Natural killer cell (primary cell): ENCODE measurements at regions not wholly inside any gene's neighbourhood (a gene's known extent, or its start where the extent isn't known, plus 50 kb on each side); places are given as distances from the start of the nearest gene placed in this dataset.
"Not testable (repeated sequence)": the region's sequence is repeated elsewhere in the genome, so short reads cannot be mapped to it uniquely, and the experiment has no call there.

Experiments
- ATAC-seq, 3 donors: fragments of 150-1000 bp in 2 of 3; fragments of 200-7000 bp in 1 of 3; cut with Tn5 transposase; 1 replicate in 1 of 3; 2 replicates in 2 of 3; pipeline ENCODE4 v1.10.0; 2021; ENCODE audit warnings: mild to moderate bottlenecking in 2 of 3, moderate library complexity in 2 of 3
- DNase-seq, 2 donors: peaks; one replicate each; pipeline versions ENCODE4 v3.0.0 to v3.0.0-alpha.2; 2013 to 2021; ENCODE audit warnings: mixed read lengths in 1 of 2
- H3K27ac ChIP-seq: one replicate; pipeline ENCODE4 v1.5.1; 2013; ENCODE audit warnings: mild to moderate bottlenecking, low read length
- H3K27me3 ChIP-seq: one replicate; pipeline ENCODE4 v1.6.1; 2013; ENCODE audit warnings: low read length; ENCODE audit not compliant: control insufficient read depth, insufficient read depth
- H3K36me3 ChIP-seq: one replicate; pipeline ENCODE4 v1.6.1; 2013; ENCODE audit warnings: low read length; ENCODE audit not compliant: control insufficient read depth, insufficient read depth
- H3K4me1 ChIP-seq: one replicate; pipeline ENCODE4 v1.6.1; 2013; ENCODE audit warnings: low read length; ENCODE audit not compliant: control insufficient read depth, insufficient read depth
- H3K4me3 ChIP-seq: one replicate; pipeline ENCODE4 v1.5.1; 2013; ENCODE audit warnings: low read length
- H3K9me3 ChIP-seq: one replicate; pipeline ENCODE4 v1.6.1; 2013; ENCODE audit warnings: low read length; ENCODE audit not compliant: control insufficient read depth, insufficient read depth
- H3K27ac Mint-ChIP-seq, 2 donors: one replicate each; pipeline ENCODE4 v1.8.0; 2022; ENCODE audit warnings: mild to moderate bottlenecking in 2 of 2, mixed read lengths in 2 of 2, moderate library complexity in 1 of 2
- H3K27me3 Mint-ChIP-seq, 2 donors: one replicate each; pipeline ENCODE4 v1.8.0; 2022; ENCODE audit warnings: low read depth in 2 of 2, mixed read lengths in 2 of 2
- H3K36me3 Mint-ChIP-seq: one replicate; pipeline ENCODE4 v1.8.0; 2022; ENCODE audit warnings: mixed read lengths
- H3K4me1 Mint-ChIP-seq, 2 donors: one replicate each; pipeline ENCODE4 v1.8.0; 2022; ENCODE audit warnings: mixed read lengths in 2 of 2
- H3K4me3 Mint-ChIP-seq: one replicate; pipeline ENCODE4 v1.8.0; 2022; ENCODE audit warnings: mild to moderate bottlenecking, moderate library complexity, mixed read lengths
- H3K9me3 Mint-ChIP-seq, 2 donors: one replicate each; pipeline ENCODE4 v1.8.0; 2022; ENCODE audit warnings: mixed read lengths in 2 of 2
- CTCF ChIP-seq: fragments of 200-600 bp; IDR thresholded peaks from one replicate; pipeline ENCODE4 v1.8.0; 2022; ENCODE audit warnings: antibody characterized with exemption
- WGBS: methylation state at CpG from one replicate; pipeline ENCODE4 v1.1.7; 2013; ENCODE audit warnings: missing lambda C conversion rate; ENCODE audit not compliant: insufficient coverage; 5-methylcytosine and 5-hydroxymethylcytosine counted together
- intact Hi-C: fragments of 100-400 bp; cut with micrococcal nuclease; formaldehyde crosslinking; loops from one replicate; pipeline ENCODE4 v1.14.2; 2022

GRCh38 chr1:103274886-103275285 lies 166.6 kb upstream of the COL11A1 start:
- H3K36me3 ChIP-seq: no peaks in the 10 kb centered on the region
- H3K27ac Mint-ChIP-seq: no peak overlapping the region
- no peaks in the 10 kb centered on the region for H3K27me3 ChIP-seq
- no peaks in the 10 kb centered on the region for H3K27me3 Mint-ChIP-seq
- no peak overlapping the region for H3K27ac ChIP-seq
- intact Hi-C loops: no loop called here
- no peaks in the 10 kb centered on the region for H3K4me1 Mint-ChIP-seq
- no peak overlapping the region for H3K4me3 Mint-ChIP-seq
- no peak for TF ChIP-seq CTCF
- DNase-seq: no peak
- H3K9me3 ChIP-seq: no peaks in the 10 kb centered on the region
- H3K9me3 Mint-ChIP-seq: peaks cover 0 to 7% of the 10 kb centered on the region in 2 donors
- no peak for ATAC-seq
- H3K4me3 ChIP-seq: no peak overlapping the region
- no peaks in the 10 kb centered on the region for H3K36me3 Mint-ChIP-seq
- H3K4me1 ChIP-seq: no peaks in the 10 kb centered on the region

- WGBS: no CpG with 5 or more reads among the region's 3 CpGs
- Histone ChIP-seq H3K4me1 (no peaks in the 10 kb centered on the region), H3K9me3 (no peaks in the 10 kb centered on the region), H3K4me3 (no peak overlapping the region), H3K27me3 (no peaks in the 10 kb centered on the region), H3K27ac (no peak overlapping the region), H3K36me3 (no peaks in the 10 kb centered on the region)
- DNase-seq (no peak), ATAC-seq (no peak)
- Mint-ChIP-seq H3K27ac (no peak overlapping the region), H3K9me3 (peaks cover 3 to 7% of the 10 kb centered on the region in 2 donors), H3K4me3 (no peak overlapping the region), H3K4me1 (no peaks in the 10 kb centered on the region), H3K36me3 (no peaks in the 10 kb centered on the region), H3K27me3 (no peaks in the 10 kb centered on the region)
- intact Hi-C loops: no loop called here
- no peak for TF ChIP-seq CTCF
Observed at GRCh38 chr1:103273106-103273505, 164.8 kb upstream of the COL11A1 start.

DNA sequence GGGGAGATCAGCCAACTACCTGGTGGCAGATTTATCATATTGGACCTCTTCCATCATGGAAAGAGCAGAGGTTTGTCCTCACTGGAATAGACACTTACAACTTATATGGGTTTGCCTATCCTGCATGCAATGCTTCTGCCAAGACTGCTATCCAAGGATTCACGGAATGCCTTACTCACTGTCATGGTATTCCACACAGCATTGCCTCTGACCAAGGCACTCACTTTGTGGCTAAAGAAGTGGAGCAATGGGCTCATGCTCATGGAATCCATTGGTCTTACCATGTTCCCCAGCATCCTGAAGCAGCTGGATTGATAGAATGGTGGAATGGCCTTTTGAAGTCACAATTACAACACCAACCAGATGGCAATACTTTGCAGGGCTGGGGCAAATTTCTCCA lies 163.1 kb upstream of the COL11A1 start:
- H3K27ac ChIP-seq, ATAC-seq, H3K4me1 ChIP-seq, H3K36me3 Mint-ChIP-seq, H3K4me3 ChIP-seq, H3K27me3 Mint-ChIP-seq, H3K9me3 ChIP-seq, H3K27ac Mint-ChIP-seq, DNase-seq, intact Hi-C loops, H3K9me3 Mint-ChIP-seq, H3K4me3 Mint-ChIP-seq, H3K4me1 Mint-ChIP-seq, H3K36me3 ChIP-seq, H3K27me3 ChIP-seq: not testable (repeated sequence)
- WGBS: 94% methylated on average over 1 of the region's 1 CpG

GRCh38 chr1:103267893-103268292 lies 159.6 kb upstream of the COL11A1 start:
- peaks cover 6 to 8% of the 10 kb centered on the region in 2 donors for H3K9me3 Mint-ChIP-seq
- 100% methylated on average over 1 of the region's 1 CpG for WGBS
- no peaks in the 10 kb centered on the region for H3K4me1 Mint-ChIP-seq

More at GRCh38 chr1:103267893-103268292, 159.6 kb upstream of the COL11A1 start:
- H3K27ac Mint-ChIP-seq: no peak overlapping the region
- Histone ChIP-seq H3K9me3 (peaks cover 2% of the 10 kb centered on the region), H3K4me3 (no peak overlapping the region), H3K36me3 (no peaks in the 10 kb centered on the region), H3K27ac (no peak overlapping the region), H3K4me1 (no peaks in the 10 kb centered on the region), H3K27me3 (no peaks in the 10 kb centered on the region)
- TF ChIP-seq CTCF: no peak
- ATAC-seq (no peak), DNase-seq (no peak)
- intact Hi-C loops: no loop called here
- H3K4me3 Mint-ChIP-seq: no peak overlapping the region
- H3K36me3 Mint-ChIP-seq: no peaks in the 10 kb centered on the region
- H3K27me3 Mint-ChIP-seq: no peaks in the 10 kb centered on the region
